IMR-90 (cell line): ENCODE measurements at regions not wholly inside any gene's neighbourhood (a gene's known extent, or its start where the extent isn't known, plus 50 kb on each side); places are given as distances from the start of the nearest gene placed in this dataset.
"Not testable (repeated sequence)": the region's sequence is repeated elsewhere in the genome, so short reads cannot be mapped to it uniquely, and the experiment has no call there.

Experiments
- ATAC-seq: fragments of 200-7000 bp; cut with Tn5 transposase; 2 replicates; pipeline ENCODE4 v1.9.1; 2020; ENCODE audit warnings: low read depth, mild to moderate bottlenecking, moderate library complexity
- BruUV-seq: library from RNA; stranded (reverse); fragments of 400-500 nt; replicated peaks from 2 replicates; lab custom pipeline; 2021; lab: Mats Ljungman, UMichigan
- CTCF ChIA-PET: fragments of 300-600 bp; formaldehyde crosslinking; extraction: SDS; loops from one replicate; lab custom pipeline; 2021; ENCODE audit warnings: antibody characterized with exemption; lab: Yijun Ruan, JAX
- POLR2A ChIA-PET: fragments of 300-600 bp; sonication (Branson Sonifier 250); formaldehyde crosslinking; loops from one replicate; lab custom pipeline; 2022; ENCODE audit warnings: antibody characterized with exemption; ENCODE audit not compliant: unreplicated experiment; lab: Charles Lee
- DNase-seq: peaks from one replicate; pipeline ENCODE4 v3.0.0; 2013
- H2AFZ ChIP-seq: replicated peaks from 2 replicates; pipeline ENCODE3; 2013; ENCODE audit warnings: low read length, mild to moderate bottlenecking; ENCODE audit not compliant: poor library complexity
- H2AK5ac ChIP-seq: 2 replicates; pipeline ENCODE4 v1.6.1; 2013; ENCODE audit warnings: low read depth, low read length, inconsistent platforms
- H2AK9ac ChIP-seq: replicated peaks from 2 replicates; pipeline ENCODE3; 2013; ENCODE audit warnings: mild to moderate bottlenecking, low read depth, low read length, moderate library complexity; ENCODE audit not compliant: poor library complexity
- H2BK120ac ChIP-seq: 2 replicates; pipeline ENCODE4 v1.6.1; 2013; ENCODE audit warnings: low read depth, low read length, inconsistent platforms
- H2BK15ac ChIP-seq: 3 replicates; pipeline ENCODE4 v1.6.1; 2013; ENCODE audit warnings: low read depth, low read length, inconsistent platforms
- H2BK20ac ChIP-seq: 2 replicates; pipeline ENCODE4 v1.6.1; 2013; ENCODE audit warnings: low read depth, mild to moderate bottlenecking, inconsistent platforms, low read length, moderate library complexity
- H2BK5ac ChIP-seq: 2 replicates; pipeline ENCODE4 v1.6.1; 2013; ENCODE audit warnings: mild to moderate bottlenecking, low read depth, low read length, inconsistent platforms; ENCODE audit not compliant: poor library complexity, severe bottlenecking
- H3K14ac ChIP-seq: replicated peaks from 2 replicates; pipeline ENCODE4 v1.6.1; 2013; ENCODE audit warnings: low read depth, low read length, inconsistent platforms
- H3K18ac ChIP-seq: 2 replicates; pipeline ENCODE4 v1.6.1; 2013; ENCODE audit warnings: low read depth, low read length, control low read depth
- H3K23ac ChIP-seq: 2 replicates; pipeline ENCODE4 v1.6.1; 2013; ENCODE audit warnings: low read depth, low read length, inconsistent platforms
- H3K27ac ChIP-seq: 2 replicates; pipeline ENCODE4 v1.5.1; 2013; ENCODE audit warnings: mild to moderate bottlenecking, control low read depth, low read length; ENCODE audit not compliant: insufficient read depth
- H3K27me3 ChIP-seq: 2 replicates; pipeline ENCODE4 v1.6.1; 2013; ENCODE audit warnings: low read length; ENCODE audit not compliant: control insufficient read depth, insufficient read depth
- H3K36me3 ChIP-seq: 2 replicates; pipeline ENCODE4 v1.6.1; 2013; ENCODE audit warnings: low read length, mixed read lengths; ENCODE audit not compliant: control insufficient read depth, insufficient read depth
- H3K4ac ChIP-seq: 2 replicates; pipeline ENCODE4 v1.6.1; 2013; ENCODE audit warnings: low read depth, low read length, inconsistent platforms
- H3K4me1 ChIP-seq: 2 replicates; pipeline ENCODE4 v1.6.1; 2013; ENCODE audit warnings: low read length, mixed read lengths; ENCODE audit not compliant: control insufficient read depth, insufficient read depth
- H3K4me2 ChIP-seq: 2 replicates; pipeline ENCODE4 v1.6.1; 2013; ENCODE audit warnings: low read depth, mild to moderate bottlenecking, control low read depth, low read length, moderate library complexity
- H3K4me3 ChIP-seq: 2 replicates; pipeline ENCODE4 v1.5.1; 2013; ENCODE audit warnings: low read depth, mild to moderate bottlenecking, control low read depth, low read length, moderate library complexity; ENCODE audit not compliant: insufficient read depth
- H3K56ac ChIP-seq: 2 replicates; pipeline ENCODE4 v1.6.1; 2013; ENCODE audit warnings: low read length, inconsistent platforms; ENCODE audit not compliant: insufficient read depth; ENCODE audit errors: extremely low read depth
- H3K79me1 ChIP-seq, 2 experiments: 2 replicates each; pipeline ENCODE4 v1.6.1; 2013; ENCODE audit warnings: low read length in 2 of 2, inconsistent platforms in 1 of 2, low read depth in 1 of 2
- H3K9ac ChIP-seq: 2 replicates; pipeline ENCODE4 v1.6.1; 2013; ENCODE audit warnings: low read depth, low read length, control low read depth
- H3K9me1 ChIP-seq: 2 replicates; pipeline ENCODE4 v1.6.1; 2013; ENCODE audit warnings: low read length, inconsistent platforms; ENCODE audit not compliant: insufficient read depth
- H3K9me3 ChIP-seq: 2 replicates; pipeline ENCODE4 v1.6.1; 2013; ENCODE audit warnings: low read length; ENCODE audit not compliant: control insufficient read depth, insufficient read depth
- H4K20me1 ChIP-seq: 2 replicates; pipeline ENCODE4 v1.6.1; 2013; ENCODE audit warnings: low read length, inconsistent platforms; ENCODE audit not compliant: insufficient read depth
- H4K5ac ChIP-seq: 2 replicates; pipeline ENCODE4 v1.6.1; 2013; ENCODE audit warnings: mild to moderate bottlenecking, low read depth, low read length, control low read depth
- H4K8ac ChIP-seq, 2 experiments: 2 replicates each; pipeline ENCODE4 v1.6.1; 2013; ENCODE audit warnings: low read depth in 2 of 2, low read length in 2 of 2, control low read depth in 1 of 2, inconsistent platforms in 1 of 2
- H4K91ac ChIP-seq: 2 replicates; pipeline ENCODE4 v1.6.1; 2013; ENCODE audit warnings: low read depth, low read length, inconsistent platforms; ENCODE audit not compliant: insufficient read depth
- FOS ChIP-seq: fragments of 150-350 bp; IDR thresholded peaks from 2 replicates; pipeline ENCODE4 v1.6.1; 2016; ENCODE audit warnings: low read depth, low read length
- MAZ ChIP-seq: IDR thresholded peaks from 2 replicates; pipeline ENCODE4 v1.6.1; 2012; ENCODE audit warnings: low read depth, mild to moderate bottlenecking, low read length, improper control_type of control experiment, moderate library complexity, borderline replicate concordance
- RAD21 ChIP-seq: IDR thresholded peaks from 2 replicates; pipeline ENCODE4 v1.6.1; 2012; ENCODE audit warnings: low read length, improper control_type of control experiment
- RCOR1 ChIP-seq: IDR thresholded peaks from 2 replicates; pipeline ENCODE4 v1.6.1; 2012; ENCODE audit warnings: mild to moderate bottlenecking, low read length, improper control_type of control experiment; ENCODE audit not compliant: insufficient replicate concordance
- WGBS, 2 experiments: methylation state at CpG; one replicate each; pipeline versions ENCODE4 v1.1.5 to v1.1.7; 2013; ENCODE audit warnings: missing lambda C conversion rate in 2 of 2; ENCODE audit not compliant: insufficient read length in 1 of 2; ENCODE audit errors: extremely low coverage in 2 of 2; 5-methylcytosine and 5-hydroxymethylcytosine counted together
- dilution Hi-C: fragments of 300-500 bp; cut with HindIII; formaldehyde crosslinking; loops from one replicate; pipeline ENCODE4 v1.14.3; 2018; ENCODE audit warnings: low sequenced_read_pairs; ENCODE audit not compliant: unreplicated experiment
- in situ Hi-C: fragments of 300-500 bp; cut with MboI; formaldehyde crosslinking; loops from 3 replicates; pipeline ENCODE4 v1.14.3; 2019; ENCODE audit warnings: low sequenced_read_pairs, inconsistent platforms, mixed read lengths
- intact Hi-C: fragments of 100-400 bp; cut with micrococcal nuclease; formaldehyde crosslinking; loops from 2 replicates; pipeline ENCODE4 v1.10.0; 2022

DNA sequence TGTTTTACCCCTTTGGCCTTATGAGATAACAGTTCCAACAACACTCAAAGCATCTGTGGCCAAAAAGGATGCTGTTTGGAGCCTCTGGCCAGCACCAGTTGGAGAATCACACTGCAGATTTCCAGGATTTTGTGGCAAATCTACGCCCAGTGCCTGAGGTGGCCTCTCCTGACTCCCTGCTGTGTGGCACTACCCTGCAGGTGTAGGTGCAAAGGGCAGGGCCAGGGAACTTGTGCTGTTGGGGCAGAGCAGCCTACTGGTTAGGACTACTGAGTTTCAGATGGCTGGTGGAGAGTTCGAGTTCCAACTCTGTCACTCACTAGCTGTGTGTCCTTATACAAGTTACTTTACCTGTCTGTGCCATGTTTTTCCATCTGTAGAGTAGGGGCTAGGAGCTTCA is 170.5 kb downstream of the PTPRU start:
- Histone ChIP-seq H3K56ac (no peak overlapping the region), H3K4ac (no peak overlapping the region), H3K23ac (no peak overlapping the region), H3K9me1 (no peaks in the 10 kb centered on the region), H4K91ac (no peak overlapping the region), H2AFZ (no peak overlapping the region), H3K9ac (no peak overlapping the region), H3K4me2 (no peak overlapping the region), H3K79me1 (no peaks in the 10 kb centered on the region), H2BK5ac (no peak overlapping the region), H4K5ac (no peak overlapping the region), H2AK5ac (no peak overlapping the region), H3K4me1 (no peaks in the 10 kb centered on the region), H3K27ac (no peak overlapping the region), H3K4me3 (no peak overlapping the region), H3K18ac (no peak overlapping the region), H3K9me3 (no peaks in the 10 kb centered on the region), H4K20me1 (no peaks in the 10 kb centered on the region), H3K36me3 (no peaks in the 10 kb centered on the region), H2BK15ac (no peak overlapping the region), H3K27me3 (peaks cover 2% of the 10 kb centered on the region; the same call in 1 of the 2 replicates), H2BK120ac (no peak overlapping the region), H2AK9ac (no peak overlapping the region), H4K8ac (no peak overlapping the region), H3K14ac (no peak overlapping the region), H2BK20ac (no peak overlapping the region)
- no TSS peak for BruUV-seq
- ATAC-seq: no peak
- no CpG with 5 or more reads among the region's 2 CpGs for WGBS, 2 experiments
- in situ Hi-C loops: no loop called here
- TF ChIP-seq MAZ: no peak
- TF ChIP-seq FOS: no peak
- no peak for TF ChIP-seq RAD21
- TF ChIP-seq RCOR1: no peak
- intact Hi-C loops: no loop called here
- DNase-seq: no peak
- dilution Hi-C loops: no loop called here
- POLR2A ChIA-PET: no interaction called here
- CTCF ChIA-PET: no interaction called here

DNA sequence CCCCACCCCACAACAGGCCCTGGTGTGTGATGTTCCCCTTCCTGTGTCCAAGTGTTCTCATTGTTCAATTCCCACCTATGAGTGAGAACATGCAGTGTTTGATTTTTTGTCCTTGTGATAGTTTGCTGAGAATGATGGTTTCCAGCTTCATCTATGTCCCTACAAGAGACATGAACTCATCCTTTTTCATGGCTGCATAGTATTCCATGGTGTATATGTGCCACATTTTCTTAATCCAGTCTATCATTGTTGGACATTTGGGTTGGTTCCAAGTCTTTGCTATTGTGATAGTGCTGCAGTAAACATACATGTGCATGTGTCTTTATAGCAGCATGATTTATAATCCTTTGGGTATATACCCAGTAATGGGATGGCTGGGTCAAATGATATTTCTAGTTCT is 163.9 kb downstream of the PTPRU start:
- H2BK15ac ChIP-seq, H3K27ac ChIP-seq, H4K20me1 ChIP-seq, H3K27me3 ChIP-seq, H3K4me2 ChIP-seq, H3K14ac ChIP-seq, H3K36me3 ChIP-seq, H3K4me3 ChIP-seq, H2BK120ac ChIP-seq, ATAC-seq, H4K8ac ChIP-seq, dilution Hi-C loops, H2AFZ ChIP-seq, H3K18ac ChIP-seq, H2BK20ac ChIP-seq, intact Hi-C loops, H3K4ac ChIP-seq, H3K79me1 ChIP-seq, H3K4me1 ChIP-seq, H3K56ac ChIP-seq, H3K23ac ChIP-seq, DNase-seq, in situ Hi-C loops, H4K5ac ChIP-seq, H2AK5ac ChIP-seq, H3K9me1 ChIP-seq, BruUV-seq, POLR2A ChIA-PET, H3K9me3 ChIP-seq, H2BK5ac ChIP-seq, H4K91ac ChIP-seq, CTCF ChIA-PET, H3K9ac ChIP-seq, H2AK9ac ChIP-seq: not testable (repeated sequence)
